Osteocyte (in vitro differentiated cells): ENCODE measurements at regions not wholly inside any gene's neighbourhood (a gene's known extent, or its start where the extent isn't known, plus 50 kb on each side); places are given as distances from the start of the nearest gene placed in this dataset.

Experiments
- DNase-seq: peaks from one replicate; pipeline ENCODE4 v3.0.0; 2021; ENCODE audit warnings: mixed read lengths; ENCODE audit not compliant: unreplicated experiment; ENCODE audit errors: extremely low spot score
- H3K27ac Mint-ChIP-seq: one replicate; pipeline ENCODE4 v1.8.0; 2021; ENCODE audit warnings: mild to moderate bottlenecking, mixed read lengths; ENCODE audit not compliant: unreplicated experiment
- H3K27me3 Mint-ChIP-seq: one replicate; pipeline ENCODE4 v1.8.0; 2021; ENCODE audit warnings: mixed read lengths; ENCODE audit not compliant: unreplicated experiment
- H3K36me3 Mint-ChIP-seq: one replicate; pipeline ENCODE4 v1.8.0; 2021; ENCODE audit warnings: mixed read lengths; ENCODE audit not compliant: unreplicated experiment
- H3K4me1 Mint-ChIP-seq: one replicate; pipeline ENCODE4 v1.8.0; 2021; ENCODE audit warnings: mixed read lengths; ENCODE audit not compliant: unreplicated experiment
- H3K4me3 Mint-ChIP-seq: one replicate; pipeline ENCODE4 v1.8.0; 2021; ENCODE audit warnings: mild to moderate bottlenecking, moderate library complexity, mixed read lengths; ENCODE audit not compliant: unreplicated experiment
- H3K9me3 Mint-ChIP-seq: one replicate; pipeline ENCODE4 v1.8.0; 2021; ENCODE audit warnings: mixed read lengths; ENCODE audit not compliant: unreplicated experiment
- TF ChIP-seq, protein P1 (sequence below): fragments of 200-600 bp; sonication (generic); IDR thresholded peaks from 2 replicates; pipeline ENCODE4 v1.5.0; 2021; ENCODE audit warnings: antibody characterized with exemption, mild to moderate bottlenecking, moderate library complexity

DNA sequence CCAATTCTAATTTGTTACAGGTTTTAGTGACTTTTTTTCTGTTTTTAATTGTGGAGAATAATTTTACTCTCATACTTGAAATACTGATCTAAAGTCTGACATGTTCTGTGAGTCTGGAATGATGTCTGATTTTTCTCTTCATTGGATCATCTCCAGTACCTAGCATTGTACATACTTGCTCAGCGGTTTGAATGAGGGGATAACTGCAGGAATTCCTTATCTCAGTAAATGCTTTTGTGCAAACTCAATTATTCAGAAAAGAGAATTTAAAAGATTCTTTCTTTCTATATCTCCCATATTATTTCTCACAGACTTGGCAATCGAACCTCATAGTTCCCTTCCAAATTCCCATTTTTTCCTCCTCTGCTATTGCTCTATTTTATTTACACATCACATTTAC, 397.9 kb upstream of the SGCD start:
- H3K27ac Mint-ChIP-seq: no peak overlapping the region
- no peaks in the 10 kb centered on the region for H3K4me1 Mint-ChIP-seq
- peaks cover 12% of the 10 kb centered on the region for H3K27me3 Mint-ChIP-seq
- H3K4me3 Mint-ChIP-seq: no peak overlapping the region
- no peak for DNase-seq
- TF ChIP-seq, protein P1, sequence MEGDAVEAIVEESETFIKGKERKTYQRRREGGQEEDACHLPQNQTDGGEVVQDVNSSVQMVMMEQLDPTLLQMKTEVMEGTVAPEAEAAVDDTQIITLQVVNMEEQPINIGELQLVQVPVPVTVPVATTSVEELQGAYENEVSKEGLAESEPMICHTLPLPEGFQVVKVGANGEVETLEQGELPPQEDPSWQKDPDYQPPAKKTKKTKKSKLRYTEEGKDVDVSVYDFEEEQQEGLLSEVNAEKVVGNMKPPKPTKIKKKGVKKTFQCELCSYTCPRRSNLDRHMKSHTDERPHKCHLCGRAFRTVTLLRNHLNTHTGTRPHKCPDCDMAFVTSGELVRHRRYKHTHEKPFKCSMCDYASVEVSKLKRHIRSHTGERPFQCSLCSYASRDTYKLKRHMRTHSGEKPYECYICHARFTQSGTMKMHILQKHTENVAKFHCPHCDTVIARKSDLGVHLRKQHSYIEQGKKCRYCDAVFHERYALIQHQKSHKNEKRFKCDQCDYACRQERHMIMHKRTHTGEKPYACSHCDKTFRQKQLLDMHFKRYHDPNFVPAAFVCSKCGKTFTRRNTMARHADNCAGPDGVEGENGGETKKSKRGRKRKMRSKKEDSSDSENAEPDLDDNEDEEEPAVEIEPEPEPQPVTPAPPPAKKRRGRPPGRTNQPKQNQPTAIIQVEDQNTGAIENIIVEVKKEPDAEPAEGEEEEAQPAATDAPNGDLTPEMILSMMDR: no peak
- H3K36me3 Mint-ChIP-seq: no peaks in the 10 kb centered on the region
- H3K9me3 Mint-ChIP-seq: no peaks in the 10 kb centered on the region

DNA sequence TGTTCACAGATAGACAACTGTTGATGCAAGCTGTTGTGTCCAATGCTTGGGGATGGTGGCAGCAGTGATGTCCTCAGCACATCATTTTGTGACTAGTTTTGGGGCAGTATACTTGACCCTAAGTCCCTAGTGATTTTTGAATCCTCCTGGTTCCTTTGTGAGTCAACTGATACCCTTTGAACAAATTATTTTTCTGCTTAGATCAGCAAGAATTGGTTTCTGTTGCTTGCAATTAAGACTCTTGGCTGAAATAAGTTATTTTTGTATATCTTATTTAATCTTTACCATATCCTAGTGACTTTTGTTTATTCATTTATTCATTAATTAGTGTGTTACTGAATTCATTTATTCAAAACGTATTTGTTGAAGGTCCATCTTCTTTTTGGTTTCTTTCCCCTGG, 392.0 kb upstream of the SGCD start:
- Mint-ChIP-seq H3K27ac (no peak overlapping the region), H3K4me1 (no peaks in the 10 kb centered on the region), H3K4me3 (no peak overlapping the region), H3K36me3 (no peaks in the 10 kb centered on the region), H3K9me3 (no peaks in the 10 kb centered on the region), H3K27me3 (peaks cover 3% of the 10 kb centered on the region)
- DNase-seq: no peak
- TF ChIP-seq, protein P1: no peak

DNA sequence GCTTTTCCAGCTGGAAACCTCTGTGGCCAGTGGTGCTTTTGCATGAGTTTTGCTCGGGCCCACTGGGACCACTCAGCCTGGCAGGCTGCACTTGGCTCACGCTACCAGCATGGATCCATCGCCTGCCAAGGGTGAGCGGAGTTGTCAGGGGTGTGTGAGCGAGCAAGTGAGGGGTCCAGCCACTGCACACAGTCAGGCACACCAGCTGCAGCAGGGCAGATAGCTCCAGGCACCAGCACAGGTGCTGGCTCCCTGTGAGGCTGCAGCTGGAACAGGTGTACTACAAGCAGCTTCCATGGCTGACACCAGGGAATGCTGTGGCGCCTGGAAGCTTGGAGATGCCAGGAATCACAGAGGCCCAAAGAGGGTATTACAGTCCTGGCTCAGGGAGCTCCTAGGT, 391.2 kb upstream of the SGCD start:
- H3K4me3 Mint-ChIP-seq: no peak overlapping the region
- TF ChIP-seq, protein P1: no peak
- H3K27me3 Mint-ChIP-seq: peaks cover 3% of the 10 kb centered on the region
- H3K4me1 Mint-ChIP-seq: no peaks in the 10 kb centered on the region
- DNase-seq: no peak
- H3K27ac Mint-ChIP-seq: no peak overlapping the region
- no peaks in the 10 kb centered on the region for H3K9me3 Mint-ChIP-seq
- no peaks in the 10 kb centered on the region for H3K36me3 Mint-ChIP-seq

DNA sequence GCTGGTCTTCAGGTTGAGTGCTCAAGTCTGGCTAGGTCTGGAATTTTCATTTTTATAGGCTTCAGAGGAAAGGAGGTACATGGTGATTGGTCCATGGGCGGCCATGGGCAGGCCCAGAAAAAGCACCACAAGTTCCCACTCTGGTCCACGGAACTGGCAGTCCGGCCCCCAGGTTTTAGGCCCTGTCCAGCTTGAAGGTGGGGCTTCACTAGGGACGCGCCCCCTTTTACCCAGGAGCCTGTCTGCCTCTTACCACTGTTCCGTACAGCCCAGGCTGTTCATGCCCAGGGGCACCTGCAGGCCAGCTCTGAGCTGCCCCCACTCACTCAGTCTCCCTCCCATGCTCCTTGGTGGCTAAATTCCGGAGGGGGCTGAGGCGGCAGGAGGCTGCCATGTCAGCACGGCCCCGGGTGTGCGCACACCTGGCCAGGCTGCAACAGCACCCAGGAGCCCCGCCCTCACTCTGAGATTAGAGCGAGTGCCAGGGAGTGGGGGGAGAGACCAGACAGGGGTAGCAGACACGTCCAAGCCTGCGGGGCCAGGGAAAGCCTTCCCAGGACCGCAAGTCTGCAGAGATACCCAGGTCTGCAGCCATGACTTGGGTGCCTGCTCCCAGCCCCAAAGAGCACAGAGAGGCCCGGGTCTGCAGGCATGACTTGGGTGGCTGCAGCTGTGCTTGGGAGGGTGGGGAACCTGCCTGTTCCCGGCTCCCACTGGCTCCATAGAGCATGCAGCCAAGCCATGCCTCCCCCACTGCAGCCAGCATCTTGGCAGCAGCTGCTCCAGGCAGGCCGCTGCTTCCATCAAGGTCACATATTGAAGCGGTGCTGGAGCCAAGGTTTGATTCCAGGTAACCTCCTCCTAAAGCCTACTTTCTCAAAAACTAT, 390.2 kb upstream of the SGCD start:
- no peak for DNase-seq

DNA sequence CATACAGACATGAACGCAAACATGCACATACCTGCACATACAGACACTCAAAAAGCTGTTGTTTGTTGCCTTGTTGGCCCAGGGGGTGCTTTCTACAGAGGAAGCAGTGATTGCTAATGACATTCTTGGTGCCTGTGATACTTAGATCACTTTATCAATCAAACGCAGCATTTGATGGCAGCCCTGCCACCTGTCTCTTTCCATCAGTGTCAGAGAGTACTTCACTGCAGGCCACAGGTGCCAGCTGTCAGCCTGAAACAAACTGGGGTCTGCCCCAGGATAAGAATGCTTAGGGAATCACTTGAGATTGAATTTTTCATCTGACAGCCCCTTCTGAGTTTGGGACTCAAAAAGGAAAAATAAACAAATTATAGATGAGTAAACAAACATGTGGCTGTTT, 388.9 kb upstream of the SGCD start:
- H3K9me3 Mint-ChIP-seq: no peaks in the 10 kb centered on the region
- no peak overlapping the region for H3K27ac Mint-ChIP-seq
- DNase-seq: no peak
- no peaks in the 10 kb centered on the region for H3K27me3 Mint-ChIP-seq
- no peak overlapping the region for H3K4me3 Mint-ChIP-seq
- H3K36me3 Mint-ChIP-seq: no peaks in the 10 kb centered on the region
- H3K4me1 Mint-ChIP-seq: no peaks in the 10 kb centered on the region
- TF ChIP-seq, protein P1: no peak

More for the DNA sequence above, 390.2 kb upstream of the SGCD start:
- Mint-ChIP-seq H3K9me3 (no peaks in the 10 kb centered on the region), H3K36me3 (no peaks in the 10 kb centered on the region), H3K27ac (no peak overlapping the region), H3K4me1 (no peaks in the 10 kb centered on the region), H3K27me3 (no peaks in the 10 kb centered on the region), H3K4me3 (no peak overlapping the region)
- TF ChIP-seq, protein P1: no peak
